ENCODE measurements at regions not wholly inside any gene's neighbourhood (a gene's known extent, or its start where the extent isn't known, plus 50 kb on each side); places are given as distances from the start of the nearest gene placed in this dataset.

DNA sequence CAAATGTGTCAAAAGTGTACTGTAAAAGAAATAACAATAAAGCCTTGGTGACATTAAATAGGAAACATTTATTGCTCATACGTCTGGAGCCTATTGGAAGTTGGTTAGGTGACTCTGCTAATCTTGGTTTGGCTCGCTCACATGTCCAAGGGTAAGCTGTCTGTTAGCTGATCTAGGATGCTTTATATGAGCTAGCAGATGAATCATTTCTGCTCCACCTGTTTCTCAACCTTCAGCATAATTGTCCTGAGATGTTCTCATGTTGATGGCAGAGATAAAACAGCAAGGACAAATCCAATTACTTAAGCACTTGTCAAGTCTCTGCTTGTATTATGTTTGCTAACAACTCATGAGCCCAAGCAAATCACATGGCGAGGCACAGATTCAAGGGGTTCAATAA lies 56.0 kb upstream of the CD53 start:
- Mint-ChIP-seq H3K4me1 (peaks cover 6% of the 10 kb centered on the region), H3K36me3 (ENCODE audit: low read depth) (no peaks in the 10 kb centered on the region), H3K4me3 (no peak overlapping the region), H3K27ac (no peak overlapping the region), H3K27me3 (no peaks in the 10 kb centered on the region)
- ATAC-seq (no peak), DNase-seq (no peak)
- H3K9me3 ChIP-seq (ENCODE audit: control insufficient read depth, low read length, poor library complexity, severe bottlenecking): no peaks in the 10 kb centered on the region

DNA sequence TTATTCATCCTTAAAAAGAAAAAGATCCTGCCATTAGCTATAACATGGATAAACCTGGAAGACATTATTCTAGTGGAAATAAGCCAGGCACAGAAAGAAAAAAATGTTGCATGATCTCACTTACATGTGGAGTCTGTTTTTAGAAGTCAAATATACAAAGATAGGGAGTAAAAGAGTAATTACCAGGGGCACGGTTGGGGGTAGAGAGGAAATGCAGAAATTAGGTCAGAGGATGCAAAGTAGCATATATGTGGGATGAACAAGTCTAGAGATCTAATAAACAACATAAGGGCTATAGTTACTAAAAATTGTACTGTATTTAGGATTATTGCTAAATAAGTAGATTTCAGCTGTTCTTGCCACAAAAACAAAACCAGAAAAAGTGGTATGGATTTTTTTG lies 61.4 kb upstream of the CD53 start:
- no peak overlapping the region for H3K27ac Mint-ChIP-seq
- ATAC-seq: no peak
- H3K4me3 Mint-ChIP-seq: peak overlapping the region; percentile 1
- no peak for DNase-seq
- H3K4me1 Mint-ChIP-seq: peaks cover 11% of the 10 kb centered on the region
- no peaks in the 10 kb centered on the region for H3K36me3 Mint-ChIP-seq (ENCODE audit: low read depth)
- peaks cover 2% of the 10 kb centered on the region for H3K9me3 ChIP-seq (ENCODE audit: control insufficient read depth, low read length, poor library complexity, severe bottlenecking)
- H3K27me3 Mint-ChIP-seq: no peaks in the 10 kb centered on the region

DNA sequence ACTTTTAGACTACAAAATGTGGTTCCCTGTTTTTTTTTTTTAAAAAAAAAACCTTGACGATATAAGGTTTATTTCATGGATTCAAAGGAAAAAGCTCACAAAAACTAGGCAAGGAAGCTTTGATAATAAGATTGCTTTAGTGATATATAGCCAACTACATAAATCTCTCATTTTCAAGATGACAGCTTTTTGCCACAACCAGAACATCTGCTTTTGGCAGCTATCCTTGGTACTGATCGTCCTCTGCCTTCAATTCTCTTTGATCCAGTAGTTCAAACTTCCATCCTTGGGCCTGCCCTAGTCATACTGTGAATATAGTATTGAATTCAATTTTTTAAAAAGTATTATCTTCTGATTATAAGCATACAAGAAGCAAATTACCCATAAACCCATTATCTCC lies 72.9 kb upstream of the CD53 start:
- Mint-ChIP-seq H3K4me3 (no peak overlapping the region), H3K36me3 (ENCODE audit: low read depth) (peaks cover 8% of the 10 kb centered on the region)
- no peak for DNase-seq

DNA sequence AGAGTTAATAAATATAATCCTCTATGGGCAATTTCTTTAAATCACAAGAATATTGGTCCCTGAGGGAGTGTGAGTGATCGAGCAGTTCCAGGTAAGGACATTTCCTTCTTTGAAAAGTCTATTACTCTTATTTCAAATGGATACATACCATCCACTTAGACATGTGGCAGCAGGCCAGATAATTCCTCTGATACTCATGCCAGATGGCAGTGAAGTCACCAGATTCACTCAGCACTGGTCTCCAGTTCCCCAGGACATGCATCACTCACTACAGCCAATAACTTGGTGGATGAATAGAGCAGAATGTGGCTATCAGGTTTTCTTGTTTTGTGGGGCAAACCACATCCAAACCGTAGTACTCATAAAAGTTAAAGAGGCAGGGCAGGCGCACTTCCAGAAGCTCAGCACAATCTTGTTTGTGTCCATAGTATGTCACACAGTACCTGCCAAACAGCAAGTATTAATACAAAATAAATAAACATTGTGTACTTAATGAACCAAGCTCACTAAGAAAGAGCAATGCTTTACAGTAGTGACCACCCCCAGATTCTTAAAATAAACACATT lies 74.2 kb upstream of the CD53 start:
- no peak overlapping the region for H3K4me3 Mint-ChIP-seq

More for the DNA sequence above, 72.9 kb upstream of the CD53 start:
- H3K9me3 ChIP-seq (ENCODE audit: control insufficient read depth, low read length, poor library complexity, severe bottlenecking): peaks cover 2% of the 10 kb centered on the region
- no peaks in the 10 kb centered on the region for H3K4me1 Mint-ChIP-seq
- H3K27ac Mint-ChIP-seq: no peak overlapping the region
- H3K27me3 Mint-ChIP-seq: no peaks in the 10 kb centered on the region
- no peak for ATAC-seq

DNA sequence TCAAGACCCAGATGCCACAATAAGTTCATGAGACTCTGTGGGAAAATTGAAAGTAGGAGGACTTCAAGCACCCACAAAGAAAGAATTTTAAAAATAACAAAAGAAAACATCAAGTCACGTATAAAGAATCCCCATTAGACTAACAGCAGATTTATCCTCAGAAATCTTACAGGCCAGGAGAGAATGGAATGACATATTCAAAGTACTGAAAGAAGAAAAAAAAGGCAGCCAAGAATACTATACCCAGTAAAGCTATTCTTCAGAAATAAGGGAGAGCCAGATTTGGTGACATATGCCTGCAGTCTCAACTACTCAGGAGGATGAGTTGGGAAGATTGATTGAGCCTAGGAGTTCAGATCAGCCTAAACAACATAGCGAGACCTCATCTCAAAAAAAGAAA lies 84.3 kb upstream of the CD53 start:
- no peak overlapping the region for H3K4me3 Mint-ChIP-seq
- DNase-seq (no peak), ATAC-seq (no peak)
- peak overlapping the region; percentile 88 for H3K27ac Mint-ChIP-seq
- peaks cover 4% of the 10 kb centered on the region for H3K9me3 ChIP-seq (ENCODE audit: control insufficient read depth, low read length, poor library complexity, severe bottlenecking)
- no peaks in the 10 kb centered on the region for H3K27me3 Mint-ChIP-seq
- H3K4me1 Mint-ChIP-seq: peaks cover 39% of the 10 kb centered on the region
- peaks cover 2% of the 10 kb centered on the region for H3K36me3 Mint-ChIP-seq (ENCODE audit: low read depth)

More for the DNA sequence above, 74.2 kb upstream of the CD53 start:
- ATAC-seq (no peak), DNase-seq (no peak)
- Mint-ChIP-seq H3K27ac (no peak overlapping the region), H3K27me3 (no peaks in the 10 kb centered on the region), H3K4me1 (no peaks in the 10 kb centered on the region), H3K36me3 (ENCODE audit: low read depth) (peaks cover 5% of the 10 kb centered on the region)
- peaks cover 2% of the 10 kb centered on the region for H3K9me3 ChIP-seq (ENCODE audit: control insufficient read depth, low read length, poor library complexity, severe bottlenecking)

DNA sequence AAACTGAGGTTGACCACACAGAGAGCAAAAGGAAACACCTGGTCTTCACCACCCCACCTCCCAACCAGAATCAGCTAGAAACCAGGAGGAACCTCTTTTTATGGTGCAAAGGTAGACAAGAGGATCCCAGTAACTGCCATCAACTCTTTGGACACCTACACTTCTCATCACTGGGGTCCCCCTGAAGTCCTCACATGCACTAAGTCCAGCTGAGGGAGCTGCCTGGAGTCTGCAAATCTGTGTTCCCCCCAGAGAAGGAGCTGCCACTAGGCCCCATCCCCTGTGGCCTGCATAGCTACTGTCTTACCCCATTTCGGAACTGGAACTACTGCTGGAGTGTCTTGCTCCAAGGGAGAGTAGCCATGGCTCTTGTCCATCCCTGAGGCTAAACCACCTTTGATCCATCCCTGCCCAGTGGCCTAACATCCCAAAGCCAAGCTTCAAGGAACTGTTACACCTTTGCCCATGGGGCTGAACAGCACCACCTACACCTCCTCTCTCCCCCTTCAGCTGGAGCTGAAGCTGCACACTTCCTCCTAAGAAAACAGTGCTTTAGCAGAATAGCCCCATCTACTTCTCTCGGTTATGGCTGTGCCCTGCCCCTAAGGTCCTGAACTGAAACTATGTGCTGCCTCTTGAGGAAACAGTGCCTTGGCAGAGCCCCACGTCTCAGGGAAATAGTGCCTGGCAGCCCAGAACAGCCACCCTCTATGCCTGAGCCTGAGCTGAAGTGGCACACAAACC lies 85.4 kb upstream of the CD53 start:
- Mint-ChIP-seq H3K4me3 (peak overlapping the region; percentile 92), H3K27me3 (no peaks in the 10 kb centered on the region), H3K36me3 (ENCODE audit: low read depth) (peaks cover 2% of the 10 kb centered on the region), H3K27ac (peak overlapping the region; percentile 88), H3K4me1 (peaks cover 48% of the 10 kb centered on the region)
- DNase-seq (peak in 1 of 3 donors; percentile 20), ATAC-seq (peak; percentile 89)
- H3K9me3 ChIP-seq (ENCODE audit: control insufficient read depth, low read length, poor library complexity, severe bottlenecking): peaks cover 4% of the 10 kb centered on the region

DNA sequence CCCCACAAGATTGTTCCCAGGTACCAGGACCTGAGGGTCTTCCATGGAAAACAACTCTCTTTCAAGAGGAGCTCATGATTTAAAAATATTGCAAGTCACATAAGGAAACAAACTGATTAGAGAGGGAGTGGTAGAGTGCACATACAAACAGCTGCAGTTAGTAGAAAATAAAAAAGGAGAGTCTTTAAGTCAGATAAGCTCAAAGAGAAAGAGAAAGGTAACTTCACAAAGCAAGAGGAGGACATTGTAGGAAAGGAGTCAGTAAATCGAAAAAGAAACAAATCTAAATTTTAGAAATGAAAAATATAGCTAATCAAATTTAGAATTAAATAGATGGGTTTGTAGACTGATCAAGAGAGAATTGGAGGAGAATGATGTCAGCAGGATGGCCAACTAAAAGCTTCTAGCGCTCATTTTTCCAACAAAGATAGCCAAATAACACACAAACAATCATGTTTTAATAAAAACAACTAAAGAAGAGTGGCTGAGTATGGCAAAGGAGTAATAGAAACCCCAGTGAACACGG lies 86.1 kb upstream of the CD53 start:
- peak overlapping the region; percentile 88 for H3K27ac Mint-ChIP-seq

DNA sequence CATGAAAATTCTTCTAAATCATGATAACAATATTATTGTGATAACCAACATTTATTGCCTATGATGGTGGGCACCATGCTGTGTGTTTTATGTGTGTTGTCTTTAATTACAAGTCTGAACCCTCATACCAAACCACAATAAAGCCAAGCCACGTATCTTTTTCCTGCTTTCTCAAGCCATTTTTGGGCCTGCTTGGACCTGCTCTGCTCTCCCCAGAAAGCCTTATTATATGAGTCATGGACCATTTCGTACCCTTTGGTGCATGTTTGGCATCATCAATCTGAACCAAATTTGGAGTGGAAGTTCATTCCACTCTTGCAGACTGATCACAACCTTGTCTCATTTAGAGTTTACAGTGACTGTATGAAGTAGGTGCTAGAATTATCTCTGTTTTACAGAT lies 87.3 kb upstream of the CD53 start:
- Mint-ChIP-seq H3K4me3 (peak overlapping the region; percentile 52), H3K27ac (peak overlapping the region; percentile 88), H3K27me3 (no peaks in the 10 kb centered on the region), H3K36me3 (ENCODE audit: low read depth) (no peaks in the 10 kb centered on the region), H3K4me1 (peaks cover 55% of the 10 kb centered on the region)
- ATAC-seq (no peak), DNase-seq (no peak)
- peaks cover 4% of the 10 kb centered on the region for H3K9me3 ChIP-seq (ENCODE audit: control insufficient read depth, low read length, poor library complexity, severe bottlenecking)

More for the DNA sequence above, 86.1 kb upstream of the CD53 start:
- no peak for DNase-seq
- peaks cover 4% of the 10 kb centered on the region for H3K9me3 ChIP-seq (ENCODE audit: control insufficient read depth, low read length, poor library complexity, severe bottlenecking)
- H3K4me1 Mint-ChIP-seq: peaks cover 47% of the 10 kb centered on the region
- H3K27me3 Mint-ChIP-seq: no peaks in the 10 kb centered on the region
- H3K36me3 Mint-ChIP-seq (ENCODE audit: low read depth): no peaks in the 10 kb centered on the region
- peak overlapping the region; percentile 92 for H3K4me3 Mint-ChIP-seq
- ATAC-seq: peak; percentile 39

DNA sequence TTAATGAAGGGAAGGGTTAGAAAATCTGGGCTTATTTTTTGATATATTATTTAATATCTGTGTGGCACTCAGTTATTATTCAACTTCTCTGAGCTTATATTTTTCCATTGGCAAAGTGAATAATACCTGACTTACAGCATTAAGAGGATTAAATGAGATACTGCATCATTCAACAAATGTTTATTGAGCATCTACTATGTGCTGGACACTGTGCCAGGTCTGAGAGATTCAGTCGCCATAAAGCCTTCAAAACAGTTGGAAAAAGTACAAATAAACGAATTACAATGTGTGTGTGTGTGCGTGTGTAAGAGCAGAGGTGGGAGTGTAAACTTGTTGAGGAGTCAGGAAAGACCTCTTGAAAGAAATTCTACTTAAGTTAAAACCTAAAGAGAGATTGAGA lies 87.9 kb upstream of the CD53 start:
- peak overlapping the region; percentile 52 for H3K4me3 Mint-ChIP-seq
- H3K27ac Mint-ChIP-seq: peak overlapping the region; percentile 88
- DNase-seq: no peak
- peaks cover 57% of the 10 kb centered on the region for H3K4me1 Mint-ChIP-seq
- no peaks in the 10 kb centered on the region for H3K27me3 Mint-ChIP-seq
- no peaks in the 10 kb centered on the region for H3K36me3 Mint-ChIP-seq (ENCODE audit: low read depth)
- peaks cover 4% of the 10 kb centered on the region for H3K9me3 ChIP-seq (ENCODE audit: control insufficient read depth, low read length, poor library complexity, severe bottlenecking)
- ATAC-seq: no peak

DNA sequence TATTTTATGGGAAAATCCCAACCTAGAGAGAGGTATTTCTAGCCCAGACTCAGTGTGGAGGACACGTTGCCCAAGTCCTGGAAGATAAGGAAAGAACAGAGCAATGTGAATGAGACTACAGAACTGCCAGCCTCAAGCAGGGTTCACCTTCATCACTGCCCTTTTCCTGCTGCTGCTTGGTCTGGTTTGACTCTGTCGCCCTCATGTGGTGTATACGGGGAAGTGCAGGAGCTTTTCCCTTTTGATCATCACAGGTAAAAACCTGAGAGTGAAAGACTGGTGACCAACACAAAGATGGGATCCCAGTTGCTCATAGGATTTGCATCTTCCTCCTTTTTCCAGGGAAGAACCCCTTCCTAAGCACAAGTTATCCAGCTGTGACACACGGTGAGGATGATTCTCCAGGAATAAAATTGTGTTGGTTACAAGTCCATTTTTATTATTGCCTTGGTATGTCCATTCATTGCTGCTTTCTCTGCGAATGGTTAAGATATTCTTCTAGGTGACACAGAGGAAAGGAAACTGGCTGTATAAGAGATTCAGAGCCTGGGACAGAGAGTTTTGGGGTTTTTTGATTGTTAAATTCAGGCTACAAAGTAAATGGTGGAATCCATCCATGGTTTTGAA lies 89.5 kb upstream of the CD53 start:
- DNase-seq: peak; percentile 16 to 39 (median 30)
- H3K4me1 Mint-ChIP-seq: peaks cover 61% of the 10 kb centered on the region
- peak overlapping the region; percentile 81 for H3K27ac Mint-ChIP-seq

DNA sequence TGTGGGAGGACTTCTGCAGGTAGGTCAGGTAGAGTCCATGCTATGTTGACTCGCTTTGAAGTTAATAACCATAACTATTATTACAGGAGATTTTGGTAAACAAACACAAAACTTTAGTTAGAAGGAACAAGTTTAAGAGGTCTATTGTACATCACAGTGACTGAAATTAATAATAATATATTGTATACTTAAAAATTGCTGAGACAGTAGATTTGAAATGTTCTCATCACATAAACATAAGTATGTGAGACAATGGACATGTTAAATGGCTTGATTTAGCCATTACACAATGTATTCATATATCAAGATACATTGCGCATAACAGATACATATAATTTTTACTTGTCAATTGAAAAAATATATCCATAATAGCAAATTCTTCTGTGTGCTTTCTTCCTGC lies 91.4 kb upstream of the CD53 start:
- no peaks in the 10 kb centered on the region for H3K9me3 ChIP-seq (ENCODE audit: control insufficient read depth, low read length, poor library complexity, severe bottlenecking)
- DNase-seq (no peak), ATAC-seq (no peak)
- no peak overlapping the region for H3K4me3 Mint-ChIP-seq
- H3K4me1 Mint-ChIP-seq: peaks cover 47% of the 10 kb centered on the region
- H3K36me3 Mint-ChIP-seq (ENCODE audit: low read depth): peaks cover 6% of the 10 kb centered on the region
- H3K27ac Mint-ChIP-seq: no peak overlapping the region
- H3K27me3 Mint-ChIP-seq: peaks cover 5% of the 10 kb centered on the region

More for the DNA sequence above, 89.5 kb upstream of the CD53 start:
- no peaks in the 10 kb centered on the region for H3K9me3 ChIP-seq (ENCODE audit: control insufficient read depth, low read length, poor library complexity, severe bottlenecking)
- peak overlapping the region; percentile 39 for H3K4me3 Mint-ChIP-seq
- peak; percentile 58 for ATAC-seq
- peaks cover 5% of the 10 kb centered on the region for H3K27me3 Mint-ChIP-seq
- H3K36me3 Mint-ChIP-seq (ENCODE audit: low read depth): peaks cover 6% of the 10 kb centered on the region

DNA sequence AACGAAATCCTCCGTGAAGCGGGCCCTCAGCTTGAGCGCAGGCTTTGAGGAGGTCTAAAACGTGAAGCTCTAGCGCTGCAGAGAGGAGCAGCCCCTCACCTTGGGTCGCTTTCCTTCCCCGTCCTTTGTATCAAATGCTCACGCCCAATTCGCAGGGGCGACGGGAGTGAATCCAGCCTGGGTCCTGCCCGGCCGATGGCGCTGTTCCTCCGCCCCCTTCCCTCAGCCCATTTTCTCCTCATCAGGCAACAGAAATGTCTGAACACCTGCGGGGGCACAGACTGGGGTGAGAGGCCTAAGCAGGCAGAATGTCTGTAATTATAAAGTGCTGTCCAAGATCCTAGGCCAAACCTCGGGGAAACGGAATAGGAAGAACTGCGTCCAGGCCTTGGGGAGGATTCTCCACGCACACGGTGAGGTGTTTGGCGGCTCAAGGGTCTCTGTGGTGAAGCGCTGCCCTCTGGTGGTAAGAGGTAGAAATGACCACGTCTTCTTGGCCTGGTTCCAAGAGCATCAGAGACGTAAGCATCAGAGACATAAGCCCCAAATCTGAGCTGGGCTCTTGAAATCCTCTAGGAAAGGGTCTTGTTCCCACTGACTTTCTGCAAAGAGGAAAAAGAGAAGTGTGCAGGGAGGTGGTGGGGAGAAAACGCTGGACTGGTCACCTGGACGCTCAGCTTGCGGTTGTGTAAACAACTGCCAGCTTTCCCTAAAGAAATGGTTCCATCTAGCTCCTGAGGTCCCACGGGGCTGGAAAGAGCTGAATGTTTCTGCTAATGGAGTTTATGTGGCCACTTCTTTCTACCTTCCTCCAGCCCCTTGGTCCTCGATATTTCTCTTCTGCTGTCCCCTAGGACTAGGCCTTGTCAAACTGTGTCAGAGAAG lies 92.1 kb upstream of the CD53 start:
- H3K9me3 ChIP-seq (ENCODE audit: control insufficient read depth, low read length, poor library complexity, severe bottlenecking): no peaks in the 10 kb centered on the region
- peaks cover 10% of the 10 kb centered on the region for H3K36me3 Mint-ChIP-seq (ENCODE audit: low read depth)
- ATAC-seq: peak; percentile 83
- H3K27me3 Mint-ChIP-seq: peaks cover 5% of the 10 kb centered on the region
- peak; percentile 40 to 73 (median 56) for DNase-seq
- peaks cover 42% of the 10 kb centered on the region for H3K4me1 Mint-ChIP-seq
- H3K27ac Mint-ChIP-seq: no peak overlapping the region
- peak overlapping the region; percentile 9 for H3K4me3 Mint-ChIP-seq

DNA sequence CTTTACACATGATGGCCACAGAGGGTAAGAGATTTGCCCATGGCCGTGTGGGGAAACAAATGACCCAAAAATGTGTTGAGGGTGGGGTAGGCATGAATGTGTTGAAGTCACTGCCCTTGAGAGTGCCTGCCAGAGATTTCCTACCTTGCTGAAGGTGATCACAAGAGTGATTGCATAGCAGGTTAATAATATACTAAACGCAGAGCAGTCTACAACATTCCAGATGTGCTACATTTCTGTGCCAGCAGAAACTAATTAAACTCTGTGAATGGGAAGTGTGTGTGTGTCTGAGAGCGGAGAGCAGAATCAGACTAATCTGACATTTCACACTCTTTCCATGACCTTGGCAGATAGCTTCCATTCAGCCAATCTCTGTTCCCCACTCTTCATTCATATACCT lies 93.3 kb upstream of the CD53 start:
- ATAC-seq (no peak), DNase-seq (no peak)
- no peak overlapping the region for H3K4me3 Mint-ChIP-seq
- H3K36me3 Mint-ChIP-seq (ENCODE audit: low read depth): peaks cover 10% of the 10 kb centered on the region
- H3K4me1 Mint-ChIP-seq: peaks cover 31% of the 10 kb centered on the region
- H3K9me3 ChIP-seq (ENCODE audit: control insufficient read depth, low read length, poor library complexity, severe bottlenecking): no peaks in the 10 kb centered on the region
- H3K27me3 Mint-ChIP-seq: peaks cover 5% of the 10 kb centered on the region
- no peak overlapping the region for H3K27ac Mint-ChIP-seq
